ENCODE measurements at regions not wholly inside any gene's neighbourhood (a gene's known extent, or its start where the extent isn't known, plus 50 kb on each side); places are given as distances from the start of the nearest gene placed in this dataset.
"Not testable (repeated sequence)": the region's sequence is repeated elsewhere in the genome, so short reads cannot be mapped to it uniquely, and the experiment has no call there.

DNA sequence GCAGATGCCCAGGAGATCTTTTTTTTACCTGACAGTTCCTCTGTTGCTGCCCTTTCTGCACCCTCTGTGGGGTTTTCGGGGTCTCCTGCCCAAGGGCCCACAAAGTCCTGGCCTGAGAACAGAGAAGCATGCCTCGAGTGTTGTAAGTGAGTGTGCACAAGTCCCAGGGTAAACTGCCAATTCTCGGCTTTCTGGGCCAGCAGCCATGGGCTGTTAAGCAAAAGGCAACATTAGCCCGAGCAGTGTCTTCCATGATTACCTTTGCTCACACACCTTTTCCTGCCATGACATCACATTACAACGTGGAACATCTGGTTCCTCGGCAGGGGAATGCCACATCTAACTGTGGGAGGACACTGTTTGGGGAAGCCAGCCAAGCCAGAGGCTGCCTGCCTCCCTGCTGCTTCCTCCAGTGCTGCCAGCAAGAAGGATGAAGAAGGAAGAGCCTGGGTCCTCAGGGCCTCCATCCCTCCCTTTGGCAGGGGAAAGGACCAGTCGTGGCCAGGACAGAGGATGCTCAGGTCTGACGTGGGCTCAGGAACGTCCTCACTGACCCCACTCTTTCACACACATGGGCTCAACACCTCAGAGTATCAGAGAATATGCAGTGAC lies 485.9 kb downstream of the OMA1 start:
- Histone ChIP-seq H3K4me1 (no peaks in the 10 kb centered on the region), H3K4me3 (no peak overlapping the region), H3K27ac (no peak overlapping the region), H3K9me3 (no peaks in the 10 kb centered on the region), H3K36me3 (no peaks in the 10 kb centered on the region), H3K27me3 (no peaks in the 10 kb centered on the region)
- TF ChIP-seq, protein P1, sequence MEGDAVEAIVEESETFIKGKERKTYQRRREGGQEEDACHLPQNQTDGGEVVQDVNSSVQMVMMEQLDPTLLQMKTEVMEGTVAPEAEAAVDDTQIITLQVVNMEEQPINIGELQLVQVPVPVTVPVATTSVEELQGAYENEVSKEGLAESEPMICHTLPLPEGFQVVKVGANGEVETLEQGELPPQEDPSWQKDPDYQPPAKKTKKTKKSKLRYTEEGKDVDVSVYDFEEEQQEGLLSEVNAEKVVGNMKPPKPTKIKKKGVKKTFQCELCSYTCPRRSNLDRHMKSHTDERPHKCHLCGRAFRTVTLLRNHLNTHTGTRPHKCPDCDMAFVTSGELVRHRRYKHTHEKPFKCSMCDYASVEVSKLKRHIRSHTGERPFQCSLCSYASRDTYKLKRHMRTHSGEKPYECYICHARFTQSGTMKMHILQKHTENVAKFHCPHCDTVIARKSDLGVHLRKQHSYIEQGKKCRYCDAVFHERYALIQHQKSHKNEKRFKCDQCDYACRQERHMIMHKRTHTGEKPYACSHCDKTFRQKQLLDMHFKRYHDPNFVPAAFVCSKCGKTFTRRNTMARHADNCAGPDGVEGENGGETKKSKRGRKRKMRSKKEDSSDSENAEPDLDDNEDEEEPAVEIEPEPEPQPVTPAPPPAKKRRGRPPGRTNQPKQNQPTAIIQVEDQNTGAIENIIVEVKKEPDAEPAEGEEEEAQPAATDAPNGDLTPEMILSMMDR (IDR thresholded peaks at IDR 0.05) = no peak
- no peak for DNase-seq (ENCODE audit: low spot score)

GRCh38 chr1:58059789-58060188 lies 486.7 kb downstream of the OMA1 start:
- no peaks in the 10 kb centered on the region for H3K27me3 ChIP-seq
- no peaks in the 10 kb centered on the region for H3K9me3 ChIP-seq
- H3K27ac ChIP-seq = no peak overlapping the region
- TF ChIP-seq, protein P1 (IDR thresholded peaks at IDR 0.05) = no peak
- no peaks in the 10 kb centered on the region for H3K36me3 ChIP-seq
- no peaks in the 10 kb centered on the region for H3K4me1 ChIP-seq
- no peak overlapping the region for H3K4me3 ChIP-seq
- no peak for DNase-seq (ENCODE audit: low spot score)

GRCh38 chr1:58058323-58058722 lies 488.2 kb downstream of the OMA1 start:
- Histone ChIP-seq H3K9me3 (no peaks in the 10 kb centered on the region), H3K4me3 (no peak overlapping the region), H3K4me1 (no peaks in the 10 kb centered on the region), H3K27ac (no peak overlapping the region), H3K36me3 (no peaks in the 10 kb centered on the region), H3K27me3 (no peaks in the 10 kb centered on the region)
- TF ChIP-seq, protein P1 (IDR thresholded peaks at IDR 0.05) = no peak
- DNase-seq (ENCODE audit: low spot score) = no peak

- TF ChIP-seq, protein P1 (IDR thresholded peaks at IDR 0.05) = no peak
- no peaks in the 10 kb centered on the region for H3K27me3 ChIP-seq
- H3K36me3 ChIP-seq = no peaks in the 10 kb centered on the region
- no peaks in the 10 kb centered on the region for H3K4me1 ChIP-seq
- DNase-seq (ENCODE audit: low spot score) = no peak
- no peak overlapping the region for H3K27ac ChIP-seq
- H3K9me3 ChIP-seq = no peaks in the 10 kb centered on the region
- no peak overlapping the region for H3K4me3 ChIP-seq
Observed at GRCh38 chr1:58057826-58058225, 488.7 kb downstream of the OMA1 start.

DNA sequence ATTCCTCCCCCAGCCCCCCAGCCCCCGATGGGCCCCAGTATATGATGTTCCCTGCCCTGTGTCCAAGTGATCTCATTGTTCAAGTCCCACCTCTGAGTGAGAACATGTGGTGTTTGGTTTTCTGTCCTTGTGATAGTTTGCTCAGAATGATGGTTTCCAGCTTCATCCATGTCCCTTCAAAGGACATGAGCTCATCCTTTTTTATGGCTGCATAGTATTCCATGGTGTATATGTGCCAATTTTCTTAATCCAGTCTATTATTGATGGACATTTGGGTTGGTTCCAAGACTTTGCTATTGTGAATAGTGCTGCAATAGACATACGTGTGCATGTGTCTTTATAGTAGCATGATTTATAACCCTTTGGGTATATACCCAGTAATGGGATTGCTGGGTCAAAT lies 495.3 kb downstream of the OMA1 start:
- not testable (repeated sequence) for H3K27me3 ChIP-seq; H3K36me3 ChIP-seq; H3K4me1 ChIP-seq; H3K27ac ChIP-seq; H3K4me3 ChIP-seq; H3K9me3 ChIP-seq; DNase-seq (ENCODE audit: low spot score)

GRCh38 chr1:58047265-58047858 lies 499.2 kb downstream of the OMA1 start:
- TF ChIP-seq, protein P1 (IDR thresholded peaks at IDR 0.05) = peak; percentile 50 to 75
- H3K9me3 ChIP-seq = no peaks in the 10 kb centered on the region
- DNase-seq (ENCODE audit: low spot score) = no peak
- no peaks in the 10 kb centered on the region for H3K4me1 ChIP-seq
- no peaks in the 10 kb centered on the region for H3K36me3 ChIP-seq
- no peaks in the 10 kb centered on the region for H3K27me3 ChIP-seq
- H3K4me3 ChIP-seq = no peak overlapping the region
- H3K27ac ChIP-seq = no peak overlapping the region

Measured in right atrium auricular region (tissue), 2 donors.